ENCODE measurements at regions not wholly inside any gene's neighbourhood (a gene's known extent, or its start where the extent isn't known, plus 50 kb on each side); places are given as distances from the start of the nearest gene placed in this dataset.
"Not testable (repeated sequence)": the region's sequence is repeated elsewhere in the genome, so short reads cannot be mapped to it uniquely, and the experiment has no call there.

DNA sequence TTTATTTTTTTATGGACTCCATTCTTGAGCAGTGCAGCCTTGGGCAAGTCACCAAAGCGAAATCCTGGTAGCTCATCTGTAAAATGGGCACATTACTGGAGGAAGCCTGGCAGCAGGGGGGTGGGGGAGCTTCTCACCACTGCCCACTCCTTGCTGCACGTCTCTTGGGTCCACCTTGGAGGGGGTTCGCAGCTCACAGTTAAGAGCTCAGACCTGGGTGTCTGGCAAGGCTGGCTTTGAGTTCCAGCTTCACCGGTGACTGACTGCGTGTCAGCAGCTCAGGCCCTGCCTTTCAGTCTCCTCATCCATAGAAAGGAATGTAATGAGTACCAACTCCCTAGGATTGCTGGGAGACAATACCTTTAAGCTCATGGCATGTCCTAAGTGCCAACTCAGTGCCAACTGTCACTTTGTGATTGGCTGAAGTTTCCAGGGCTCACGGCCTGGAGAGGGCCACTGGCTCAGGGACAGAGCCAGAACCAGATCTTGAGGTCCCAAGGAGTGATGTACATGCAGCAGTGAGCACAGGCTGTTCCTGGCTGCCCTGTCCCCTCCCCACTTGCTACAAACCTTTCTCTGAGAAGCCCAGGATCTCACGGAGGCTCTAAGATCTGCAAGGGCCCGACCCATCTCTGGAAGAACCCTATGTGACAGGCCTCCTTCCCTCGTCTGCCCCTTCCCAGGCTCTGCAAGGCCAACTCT is 72.9 kb downstream of the C9orf50 start:
- DNase-seq (ENCODE audit: low read depth, low spot score): no peak

DNA sequence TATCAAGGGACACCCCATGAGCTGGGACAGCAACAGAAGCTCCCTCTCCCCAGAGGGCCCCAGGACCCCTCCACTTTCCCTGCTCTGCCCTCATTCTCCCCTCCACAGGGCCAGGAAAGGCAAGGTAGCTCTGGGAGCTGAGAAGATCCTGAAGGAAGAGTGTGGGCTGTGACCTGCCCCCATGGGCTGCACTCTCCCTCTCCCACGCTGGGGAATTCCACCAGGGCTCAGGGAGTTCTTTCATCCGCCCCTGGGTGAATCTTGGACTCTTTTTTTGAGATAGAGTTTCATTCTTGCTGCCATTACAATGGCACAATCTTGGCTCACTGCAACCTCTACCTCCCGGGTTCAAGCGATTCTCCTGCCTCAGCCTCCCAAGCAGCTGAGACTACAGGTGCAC is 73.8 kb downstream of the C9orf50 start:
- H3K4me3 ChIP-seq (ENCODE audit: low read length): no peak overlapping the region
- no peak for DNase-seq (ENCODE audit: low read depth, low spot score)

More for the DNA sequence above, 72.9 kb downstream of the C9orf50 start:
- no peak overlapping the region for H3K4me3 ChIP-seq (ENCODE audit: low read length)

DNA sequence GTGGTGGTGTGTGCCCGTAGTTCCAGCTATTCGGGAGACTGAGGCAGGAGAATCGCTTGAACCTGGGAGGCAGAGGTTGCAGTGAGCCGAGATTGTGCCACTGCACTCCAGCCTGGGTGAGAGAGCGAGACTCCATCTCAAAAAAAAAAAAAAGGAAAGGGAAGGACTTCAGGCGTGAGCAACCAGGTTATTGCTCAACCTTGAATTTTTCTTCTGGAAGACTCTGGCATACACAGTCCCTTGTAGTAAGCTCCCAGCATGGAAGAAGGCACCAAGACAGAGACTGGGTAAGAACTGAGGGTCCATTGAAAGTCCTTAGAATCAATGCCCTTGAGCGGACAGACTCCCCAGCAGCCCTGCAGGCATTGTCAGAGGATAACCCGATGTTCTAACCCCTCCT is 75.0 kb downstream of the C9orf50 start:
- not testable (repeated sequence) for DNase-seq (ENCODE audit: low read depth, low spot score); H3K4me3 ChIP-seq (ENCODE audit: low read length)

DNA sequence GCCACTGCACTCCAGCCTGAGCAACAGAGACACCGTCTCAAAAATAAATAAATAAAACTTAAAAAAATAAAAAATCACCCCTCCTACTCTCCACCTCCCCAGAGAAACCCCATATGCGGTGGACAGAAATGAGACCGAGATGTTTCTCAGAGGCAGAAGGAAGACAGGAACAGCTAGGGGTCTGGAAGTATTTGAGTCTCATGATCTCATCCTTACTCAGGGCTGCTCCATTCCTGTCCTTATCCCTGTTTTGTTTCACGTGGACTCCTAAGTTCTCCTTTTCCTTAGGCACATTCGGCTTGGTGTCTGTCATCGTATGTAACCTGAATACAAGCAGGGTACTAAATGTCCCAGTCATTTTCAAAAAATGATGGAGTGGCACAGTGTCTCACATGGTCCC is 76.1 kb downstream of the C9orf50 start:
- no peak for DNase-seq (ENCODE audit: low read depth, low spot score)
- no peak overlapping the region for H3K4me3 ChIP-seq (ENCODE audit: low read length)

DNA sequence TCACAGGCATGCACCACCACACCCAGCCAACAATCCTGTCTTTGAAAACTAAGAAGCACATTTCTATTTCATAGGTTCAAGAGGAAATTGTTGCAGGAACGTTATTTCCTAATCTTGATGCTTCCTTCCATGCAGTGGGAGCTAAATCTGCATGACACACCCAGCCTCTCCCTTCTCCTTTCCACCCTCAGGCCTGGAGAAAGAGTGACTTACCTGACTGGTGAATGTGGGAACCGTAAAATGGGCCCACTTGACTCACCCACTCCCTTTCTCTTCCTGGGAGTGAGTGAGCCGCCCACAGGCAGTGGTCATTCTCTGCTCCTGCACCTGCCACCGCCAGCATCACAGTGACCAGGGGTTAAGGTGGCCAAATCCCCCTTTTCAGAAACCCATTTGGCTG is 78.2 kb downstream of the C9orf50 start:
- H3K4me3 ChIP-seq (ENCODE audit: low read length): no peak overlapping the region
- no peak for DNase-seq (ENCODE audit: low read depth, low spot score)

DNA sequence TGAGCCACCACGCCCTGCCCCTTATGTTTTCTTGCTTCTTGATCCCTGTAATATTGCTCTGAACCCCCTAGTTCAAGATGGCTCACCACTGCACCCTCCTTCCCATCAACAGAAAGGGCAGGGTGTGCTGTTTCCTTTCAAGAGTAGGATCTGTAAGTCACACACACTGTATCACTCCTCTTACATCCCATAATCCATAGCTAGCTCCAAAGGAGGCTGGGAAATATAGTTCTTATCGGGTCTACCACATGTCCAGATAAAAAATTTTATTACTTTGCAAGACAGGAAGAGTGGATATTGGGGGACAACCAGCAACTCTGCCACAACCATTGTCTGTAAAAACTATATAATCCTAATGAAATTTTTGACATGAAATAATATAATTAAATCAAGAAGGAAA is 79.6 kb downstream of the C9orf50 start:
- H3K4me3 ChIP-seq (ENCODE audit: low read length): no peak overlapping the region
- DNase-seq (ENCODE audit: low read depth, low spot score): no peak

DNA sequence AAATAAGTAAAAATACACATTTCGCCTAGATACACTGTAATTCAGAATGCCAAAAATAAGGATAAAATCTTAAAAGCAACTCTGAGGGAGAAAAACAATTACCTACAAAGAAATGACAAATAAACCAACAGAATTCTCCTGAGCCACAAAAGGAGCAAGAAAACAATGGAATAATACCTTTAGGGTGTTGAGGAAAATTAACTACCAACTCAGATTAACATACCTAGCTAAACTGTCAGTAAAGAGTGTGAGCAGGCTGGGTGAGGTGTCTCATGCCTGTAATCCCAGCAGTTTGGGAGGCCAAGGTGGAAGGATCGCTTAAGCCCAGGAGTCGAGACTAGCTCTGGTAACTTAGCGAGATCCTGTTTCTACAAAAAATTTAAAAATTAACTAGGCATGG is 81.5 kb downstream of the C9orf50 start:
- no peak for DNase-seq (ENCODE audit: low read depth, low spot score)
- H3K4me3 ChIP-seq (ENCODE audit: low read length): no peak overlapping the region

DNA sequence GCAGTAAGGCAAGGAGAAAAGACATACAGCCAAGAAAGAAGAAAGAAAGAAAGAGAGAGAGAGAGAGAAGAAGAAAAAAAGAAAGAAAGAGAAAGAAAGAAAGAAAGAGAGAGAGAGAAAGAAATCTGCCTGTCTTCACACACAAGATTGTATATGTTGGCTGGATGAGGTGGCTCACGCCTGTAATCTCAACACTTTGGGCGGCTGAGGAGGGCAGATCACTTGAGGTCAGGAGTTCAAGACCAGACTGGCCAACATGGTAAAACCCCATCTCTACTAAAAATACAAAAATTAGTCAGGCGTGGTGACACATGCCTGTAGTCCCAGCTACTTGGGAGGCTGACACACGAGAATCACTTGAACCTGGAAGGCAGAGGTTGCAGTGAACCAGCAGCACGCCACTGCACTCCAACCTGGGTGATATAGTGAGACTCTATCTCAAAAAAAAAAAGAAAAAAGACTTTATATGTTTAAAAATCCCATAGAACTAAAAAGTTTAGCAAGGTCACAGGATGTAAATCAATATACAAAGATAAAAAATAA is 89.0 kb downstream of the C9orf50 start:
- not testable (repeated sequence) for DNase-seq (ENCODE audit: low read depth, low spot score); H3K4me3 ChIP-seq (ENCODE audit: low read length)

DNA sequence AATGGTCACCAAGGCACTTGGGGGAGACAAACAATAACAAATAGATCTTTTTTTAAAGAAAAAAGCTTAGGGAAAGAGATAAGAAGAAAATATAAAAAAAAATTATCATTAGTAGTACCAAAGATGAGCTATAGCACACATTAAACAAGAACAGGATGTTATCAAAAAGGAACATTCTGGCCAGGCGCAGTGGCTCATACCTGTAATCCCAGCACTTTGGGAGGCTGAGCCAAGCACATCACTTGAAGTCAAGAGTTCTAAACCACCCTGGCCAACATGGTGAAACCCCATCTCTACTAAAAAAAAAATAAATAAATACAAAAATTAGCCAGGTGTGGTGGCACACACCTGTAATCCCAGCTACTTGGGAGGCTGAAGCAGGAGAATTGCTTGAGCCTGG is 92.9 kb downstream of the C9orf50 start:
- DNase-seq (ENCODE audit: low read depth, low spot score); H3K4me3 ChIP-seq (ENCODE audit: low read length): not testable (repeated sequence)

DNA sequence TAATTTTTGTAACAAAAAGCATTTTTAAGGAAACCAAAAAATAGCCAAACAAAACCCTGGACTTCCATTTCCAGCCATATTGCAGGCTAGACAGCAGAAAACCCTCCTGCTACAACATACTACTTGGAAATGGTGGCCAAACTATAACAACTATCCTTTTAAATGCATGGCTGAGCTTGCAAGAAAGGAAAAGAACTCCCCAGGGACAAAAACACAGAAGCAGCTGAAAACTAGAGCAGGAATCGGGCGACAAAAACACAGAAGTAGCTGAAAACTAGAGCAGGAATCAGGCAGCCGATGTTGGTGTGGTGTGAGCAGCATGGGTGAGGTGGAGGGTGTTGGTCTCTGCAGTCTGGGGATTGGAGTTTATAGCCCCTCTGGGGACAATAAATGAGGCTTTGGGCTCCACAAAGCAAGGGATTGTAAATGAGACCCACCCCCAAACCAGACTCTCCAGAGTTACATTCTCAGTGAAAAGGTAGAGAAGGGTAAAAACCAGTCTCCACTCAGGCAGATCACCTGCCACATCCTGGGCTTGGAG is 95.2 kb downstream of the C9orf50 start:
- no peak overlapping the region for H3K4me3 ChIP-seq (ENCODE audit: low read length)
- no peak for DNase-seq (ENCODE audit: low read depth, low spot score)

DNA sequence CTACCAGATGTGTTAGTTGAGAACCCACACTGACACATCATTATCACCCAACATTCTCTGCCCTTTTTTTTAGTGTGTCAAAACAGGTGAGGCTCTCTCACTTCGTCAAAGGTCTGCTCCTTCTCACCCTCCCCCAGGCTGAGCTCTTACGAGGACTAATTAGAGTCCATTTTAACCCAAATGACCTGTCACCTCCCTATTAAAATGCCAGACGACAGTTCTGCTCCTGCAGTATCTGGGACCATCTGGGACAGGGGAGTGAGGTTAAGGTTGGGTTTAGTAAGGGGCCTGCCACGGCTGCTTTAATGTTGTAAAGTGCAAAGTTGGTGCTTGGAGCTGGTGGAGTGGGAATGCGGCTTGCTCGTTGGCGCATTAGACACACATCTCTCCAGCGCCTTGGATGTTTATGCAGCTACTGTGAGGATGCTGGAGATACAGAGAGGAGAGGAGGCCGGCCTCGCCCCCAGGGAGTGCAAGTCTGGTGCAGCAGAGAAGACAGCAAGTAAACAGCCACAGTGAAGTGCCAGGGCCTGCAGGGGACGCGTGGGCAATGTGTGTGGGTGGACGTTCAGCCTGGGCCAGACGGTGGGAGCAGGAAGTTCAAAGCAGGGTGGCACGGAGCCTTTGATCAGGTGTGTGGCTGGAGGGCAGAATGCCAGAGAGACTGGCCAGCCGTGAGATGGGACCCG is 96.2 kb downstream of the C9orf50 start:
- no peak for DNase-seq (ENCODE audit: low read depth, low spot score)
- H3K4me3 ChIP-seq (ENCODE audit: low read length): no peak overlapping the region

DNA sequence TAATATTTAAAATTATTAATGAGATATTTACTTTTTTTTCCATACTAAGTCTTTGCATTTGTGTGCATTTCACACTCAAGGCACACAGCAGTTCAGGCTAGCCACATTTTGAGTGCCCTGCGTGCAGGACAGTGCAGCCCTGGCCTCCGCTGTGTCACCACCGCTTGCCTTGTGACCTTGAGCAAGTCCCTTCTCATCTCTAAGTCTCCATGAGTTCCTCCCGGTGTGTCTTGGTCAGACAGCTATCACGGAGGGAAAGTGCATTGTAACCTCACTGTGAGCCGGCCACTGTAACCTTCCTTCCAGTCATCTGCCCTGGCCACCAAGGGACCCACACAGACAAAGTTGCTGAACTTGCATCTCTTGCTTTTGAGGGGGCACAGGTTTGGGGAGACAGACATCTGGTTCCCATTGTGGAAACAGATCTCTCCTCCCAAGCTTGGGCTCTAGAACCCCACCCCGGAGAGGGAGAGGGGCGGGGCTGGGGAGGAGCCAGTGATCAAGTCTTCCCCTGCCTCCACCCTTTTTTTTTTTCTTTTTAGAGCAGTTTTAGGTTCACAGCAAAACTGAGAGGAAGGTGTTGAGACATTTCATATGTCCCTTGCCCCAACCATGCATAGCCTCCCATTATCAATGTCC is 96.8 kb downstream of the C9orf50 start:
- DNase-seq (ENCODE audit: low read depth, low spot score): no peak
- no peak overlapping the region for H3K4me3 ChIP-seq (ENCODE audit: low read length)

DNA sequence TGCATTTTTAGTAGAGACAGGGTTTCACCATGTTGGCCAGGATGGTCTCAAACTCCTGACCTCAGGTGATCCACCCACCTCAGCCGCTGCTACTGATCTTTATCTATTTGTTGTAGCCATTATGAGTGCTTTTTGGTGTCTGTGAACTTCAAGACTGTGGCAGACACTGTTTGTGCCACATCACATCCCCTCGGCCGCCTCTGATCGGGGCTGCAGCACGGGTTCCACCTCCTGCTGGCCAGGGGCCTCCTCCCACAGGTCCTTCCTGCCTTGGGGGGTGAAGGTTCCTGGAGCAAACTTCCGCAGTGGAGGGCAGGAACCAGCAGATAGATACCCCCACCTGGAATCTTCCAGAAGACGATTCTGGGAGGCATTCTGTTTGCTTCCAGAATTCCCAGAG is 98.5 kb downstream of the C9orf50 start:
- no peak overlapping the region for H3K4me3 ChIP-seq (ENCODE audit: low read length)
- no peak for DNase-seq (ENCODE audit: low read depth, low spot score)

DNA sequence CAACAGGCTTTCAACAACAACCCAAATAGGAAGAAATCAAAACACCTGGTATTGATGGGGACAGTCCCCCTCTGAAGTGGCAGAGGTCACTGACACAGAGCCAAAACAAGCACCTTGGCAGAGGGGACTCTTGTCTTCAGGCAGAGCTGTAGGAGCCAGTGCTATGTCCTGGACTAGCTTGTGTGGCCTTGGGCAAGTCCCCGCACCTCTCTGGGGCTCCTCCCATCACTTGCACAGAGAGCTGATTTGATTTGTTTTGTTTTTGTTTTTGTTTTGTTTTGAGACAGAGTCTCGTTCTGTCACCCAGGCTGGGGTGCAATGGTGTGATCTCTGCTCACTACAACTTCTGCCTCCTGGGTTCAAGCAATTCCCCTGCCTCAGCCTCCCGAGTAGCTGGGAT is 100.8 kb downstream of the C9orf50 start:
- H3K4me3 ChIP-seq (ENCODE audit: low read length): no peak overlapping the region
- no peak for DNase-seq (ENCODE audit: low read depth, low spot score)

DNA sequence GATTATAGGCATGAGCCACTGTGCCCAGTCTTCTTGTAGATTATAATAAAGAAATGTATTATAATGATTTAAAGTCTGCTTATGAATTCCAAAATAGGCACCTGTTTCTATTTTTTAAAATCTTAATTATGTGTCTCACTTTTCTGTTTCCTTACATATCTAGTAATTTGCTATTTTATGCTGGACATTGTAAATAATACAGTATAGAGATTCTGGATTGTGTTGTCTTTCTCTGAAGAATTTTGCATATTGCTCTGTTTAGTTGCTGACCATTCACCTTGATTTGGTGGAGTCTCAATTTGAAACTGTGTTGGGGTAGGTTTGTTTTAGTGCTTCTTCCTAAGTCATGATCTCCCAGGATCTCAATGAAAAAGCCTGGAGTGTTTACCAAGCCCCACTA is 102.8 kb downstream of the C9orf50 start:
- no peak overlapping the region for H3K4me3 ChIP-seq (ENCODE audit: low read length)
- DNase-seq (ENCODE audit: low read depth, low spot score): no peak

DNA sequence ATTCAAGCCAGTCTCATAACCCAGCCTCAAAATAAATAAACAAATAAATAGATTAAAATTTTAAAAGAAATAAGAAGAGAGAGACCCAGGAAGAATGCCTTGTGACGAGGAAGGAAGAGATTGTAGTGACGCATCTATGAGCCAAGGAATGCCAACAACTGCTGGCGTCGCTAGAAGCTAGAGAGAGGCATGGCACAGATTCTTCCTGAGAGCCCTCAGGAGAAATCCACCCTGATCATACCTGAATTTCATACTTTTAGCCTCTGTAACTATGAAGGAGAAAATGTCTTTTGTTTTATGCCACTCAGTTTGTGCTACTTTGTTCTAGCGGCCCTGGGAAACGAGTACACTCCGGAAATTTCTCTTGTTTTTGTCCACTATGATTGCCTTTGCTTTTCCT is 103.9 kb downstream of the C9orf50 start:
- H3K4me3 ChIP-seq (ENCODE audit: low read length): no peak overlapping the region
- DNase-seq (ENCODE audit: low read depth, low spot score): no peak

DNA sequence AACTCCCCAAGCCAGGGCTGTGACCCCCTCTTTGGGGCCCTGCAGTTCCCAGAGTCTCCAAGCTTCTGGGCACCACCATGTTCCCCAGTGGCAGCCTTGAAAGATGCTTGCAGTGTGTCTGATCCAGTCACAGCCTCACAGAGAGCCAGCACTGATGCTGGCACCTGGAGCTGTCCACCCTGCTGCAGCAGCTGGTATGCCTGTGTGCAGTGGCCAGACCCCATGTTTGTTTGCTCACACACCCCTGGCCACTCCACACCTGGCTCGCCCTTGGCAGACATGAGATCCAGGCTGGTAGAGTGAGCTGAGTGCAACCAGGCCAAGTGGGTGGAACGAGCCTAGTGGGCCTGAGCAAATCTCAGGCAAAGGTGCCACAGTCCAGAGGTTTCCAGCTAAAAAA is 106.0 kb downstream of the C9orf50 start:
- DNase-seq (ENCODE audit: low read depth, low spot score): no peak
- no peak overlapping the region for H3K4me3 ChIP-seq (ENCODE audit: low read length)

DNA sequence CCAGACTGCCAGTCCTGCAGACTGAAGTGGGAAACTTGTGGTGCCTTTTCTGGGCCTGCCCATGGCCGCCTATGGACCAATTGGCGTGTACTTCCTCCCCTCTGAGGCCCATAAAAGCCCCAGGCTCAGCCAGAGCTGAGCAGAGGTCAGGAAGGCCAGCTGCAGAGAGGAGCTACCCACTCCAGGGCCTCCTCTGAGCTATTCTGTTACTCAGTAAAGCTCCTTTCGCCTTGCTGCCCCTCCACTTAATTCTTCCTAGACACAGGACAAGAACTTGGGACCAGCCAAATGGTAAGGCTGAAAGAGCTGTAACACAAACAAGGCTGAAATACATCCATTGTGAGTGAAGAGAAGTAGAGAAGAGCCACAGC is 106.4 kb downstream of the C9orf50 start:
- no peak overlapping the region for H3K4me3 ChIP-seq (ENCODE audit: low read length)
- DNase-seq (ENCODE audit: low read depth, low spot score): no peak

DNA sequence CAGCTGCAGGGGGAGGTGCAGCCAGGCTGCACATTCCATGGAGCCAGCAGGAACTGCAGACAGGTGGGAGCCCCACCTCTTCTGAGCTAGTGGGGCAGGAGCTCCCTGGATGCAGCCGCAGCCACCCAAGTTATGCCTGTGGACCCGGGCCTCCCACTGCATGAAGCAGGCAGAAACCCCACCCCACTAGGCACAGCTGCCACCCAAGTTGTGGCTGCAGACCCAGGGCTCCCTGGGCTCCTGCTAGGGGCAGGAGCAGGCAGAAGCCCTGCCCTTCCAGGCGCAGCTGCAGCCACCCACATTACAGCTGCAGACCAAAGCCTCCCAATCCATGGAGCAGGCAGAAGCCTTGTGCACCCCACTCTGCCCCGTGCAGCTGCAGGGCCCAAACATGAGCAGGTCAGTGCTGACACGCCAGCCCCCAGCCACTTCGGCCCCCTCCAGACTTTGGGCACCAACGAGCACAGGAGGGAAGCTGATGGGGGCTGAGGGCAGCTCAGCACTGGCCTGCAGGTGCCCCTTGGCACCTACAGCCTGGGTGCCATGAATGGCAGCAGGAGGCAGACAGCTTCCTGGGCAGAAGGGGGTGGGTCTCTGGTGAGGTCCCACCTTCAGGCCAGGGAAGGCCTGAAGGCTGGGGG is 106.9 kb downstream of the C9orf50 start:
- no peak overlapping the region for H3K4me3 ChIP-seq (ENCODE audit: low read length)
- no peak for DNase-seq (ENCODE audit: low read depth, low spot score)

DNA sequence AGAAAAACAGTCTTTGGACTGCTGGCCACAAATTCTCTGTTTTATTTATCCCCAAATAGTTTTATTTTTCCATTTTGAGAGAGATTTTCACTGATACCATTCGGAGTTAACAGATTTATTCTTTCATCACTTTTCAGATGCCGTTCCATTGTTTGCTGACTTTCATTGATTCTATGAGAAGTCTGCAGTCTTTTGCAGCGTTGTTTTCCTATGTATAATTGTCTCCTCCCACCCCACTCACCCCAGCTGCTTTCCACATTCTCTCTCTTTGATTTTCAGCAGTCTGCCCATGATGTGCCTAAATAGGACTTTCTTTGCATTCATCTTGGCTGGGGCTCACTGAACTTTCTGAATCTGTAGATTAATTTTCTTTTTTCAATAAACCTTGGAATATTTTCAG is 107.6 kb downstream of the C9orf50 start:
- DNase-seq (ENCODE audit: low read depth, low spot score): no peak
- H3K4me3 ChIP-seq (ENCODE audit: low read length): no peak overlapping the region

All from Jurkat, Clone E6-1 (cell line).